ENCODE measurements at regions not wholly inside any gene's neighbourhood (a gene's known extent, or its start where the extent isn't known, plus 50 kb on each side); places are given as distances from the start of the nearest gene placed in this dataset.
"Not testable (repeated sequence)": the region's sequence is repeated elsewhere in the genome, so short reads cannot be mapped to it uniquely, and the experiment has no call there.

GRCh38 chr13:97881556-97881955, 71.9 kb upstream of the IPO5 start:
- no peak for DNase-seq

DNA sequence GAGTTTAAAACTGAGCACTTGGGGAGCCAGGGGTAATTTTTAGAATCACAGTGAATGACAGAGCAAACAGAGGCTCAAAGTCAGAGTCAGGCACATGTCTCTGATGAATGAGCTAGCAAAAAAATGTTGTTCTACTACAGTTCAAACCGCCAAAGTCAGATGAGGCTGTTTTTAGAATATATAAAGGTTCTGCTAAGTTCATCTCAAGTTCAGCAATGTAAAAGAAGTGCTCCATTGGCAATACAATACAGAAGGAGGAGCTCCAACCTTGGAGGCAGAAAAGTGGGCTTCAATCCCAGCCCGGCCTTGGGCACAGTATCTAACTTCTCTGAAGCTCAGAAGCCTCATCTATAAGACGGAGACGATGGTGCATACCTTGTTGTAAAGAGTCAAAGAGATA, 70.1 kb upstream of the IPO5 start:
- DNase-seq: no peak

DNA sequence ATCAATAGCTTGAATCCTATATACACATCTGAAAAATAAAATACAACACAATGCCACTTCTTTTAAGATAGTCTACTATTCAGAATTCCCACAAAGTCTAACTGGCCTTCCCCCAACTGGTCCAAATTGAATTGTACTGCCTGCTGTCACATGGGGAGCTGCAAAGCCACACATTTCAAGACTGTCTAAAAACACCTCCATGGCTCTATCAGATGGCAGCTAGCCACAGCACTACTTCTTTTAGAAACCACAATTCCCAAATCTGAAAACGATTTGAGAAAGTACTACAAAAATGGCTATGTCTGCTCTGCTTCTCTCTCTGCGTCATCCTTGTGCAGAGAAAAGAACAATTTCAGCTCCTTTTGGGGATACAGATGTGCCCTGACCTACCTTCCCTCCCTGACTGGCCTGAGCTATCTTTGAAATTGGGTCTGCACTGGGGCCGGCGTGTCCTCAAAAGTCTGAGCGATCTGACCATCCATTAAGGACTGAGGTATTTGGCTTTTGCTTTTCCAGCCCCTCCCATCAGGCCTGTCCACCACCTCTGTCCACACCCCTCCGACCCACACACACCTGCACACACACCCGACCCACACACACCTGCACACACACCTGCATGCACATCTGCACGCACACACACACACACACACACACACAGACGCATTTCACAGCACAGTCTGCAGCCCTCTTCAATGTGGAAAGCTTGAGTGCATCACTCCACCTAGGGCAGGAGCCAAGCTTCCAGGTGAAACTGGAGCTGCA, 68.6 kb upstream of the IPO5 start:
- DNase-seq: no peak

GRCh38 chr13:97885641-97886040, 67.8 kb upstream of the IPO5 start:
- no peak for DNase-seq

GRCh38 chr13:97889803-97890202, 63.7 kb upstream of the IPO5 start:
- no peak for DNase-seq

DNA sequence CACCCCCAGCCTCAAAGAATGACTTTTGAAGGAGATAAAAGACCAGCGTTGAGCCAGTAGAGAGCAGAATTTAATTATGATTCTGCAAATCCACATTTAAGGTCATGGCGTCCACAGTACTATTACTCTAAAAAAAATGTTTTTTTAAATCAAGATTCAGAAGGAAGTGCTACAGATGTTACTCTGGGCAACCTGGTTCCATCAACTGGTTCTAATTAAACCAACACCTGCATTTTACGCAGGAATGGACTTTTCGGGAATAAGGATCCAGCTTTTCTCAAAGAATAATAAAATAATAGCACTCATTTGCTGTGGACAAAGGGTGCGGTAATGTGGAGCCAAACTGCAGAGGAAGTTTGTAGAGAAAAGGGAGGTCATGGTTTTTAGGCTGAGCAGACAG, 62.9 kb upstream of the IPO5 start:
- DNase-seq: no peak

DNA sequence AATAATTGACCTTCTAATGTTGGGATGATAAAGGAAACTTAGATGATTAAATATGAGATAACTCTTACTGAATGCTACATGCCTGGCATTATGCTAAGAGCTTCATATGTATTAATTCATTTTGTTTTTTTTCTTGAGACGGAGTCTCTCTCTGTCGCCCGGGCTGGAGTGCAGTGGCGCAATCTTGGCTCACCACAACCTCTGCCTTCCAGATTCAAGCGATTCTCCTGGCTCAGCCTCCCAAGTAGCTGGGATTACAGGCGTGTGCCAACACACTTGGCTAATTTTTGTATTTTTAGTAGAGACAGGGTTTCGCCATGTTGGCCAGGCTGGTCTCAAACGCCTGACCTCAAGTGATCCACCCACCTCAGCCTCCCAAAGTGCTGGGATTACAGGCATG, 61.5 kb upstream of the IPO5 start:
- not testable (repeated sequence) for DNase-seq

DNA sequence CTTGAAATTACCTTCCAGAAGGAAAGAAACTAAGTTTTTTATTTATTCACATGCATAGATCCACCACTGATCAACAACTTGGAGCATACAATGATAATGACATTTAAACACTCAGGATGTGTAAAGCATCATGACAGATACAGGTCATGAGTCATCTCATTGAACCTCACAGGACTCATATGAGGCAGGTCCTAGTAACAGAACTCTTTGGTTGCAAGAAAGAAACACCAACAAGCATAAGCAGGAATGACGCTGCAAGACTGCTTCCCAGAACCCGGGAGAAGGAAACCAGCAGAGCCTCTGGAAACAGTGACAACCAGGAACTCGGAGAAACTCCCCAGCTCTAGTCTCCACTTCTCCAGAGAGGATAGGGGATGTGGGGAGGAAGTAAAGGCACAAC, 60.8 kb upstream of the IPO5 start:
- DNase-seq: no peak

DNA sequence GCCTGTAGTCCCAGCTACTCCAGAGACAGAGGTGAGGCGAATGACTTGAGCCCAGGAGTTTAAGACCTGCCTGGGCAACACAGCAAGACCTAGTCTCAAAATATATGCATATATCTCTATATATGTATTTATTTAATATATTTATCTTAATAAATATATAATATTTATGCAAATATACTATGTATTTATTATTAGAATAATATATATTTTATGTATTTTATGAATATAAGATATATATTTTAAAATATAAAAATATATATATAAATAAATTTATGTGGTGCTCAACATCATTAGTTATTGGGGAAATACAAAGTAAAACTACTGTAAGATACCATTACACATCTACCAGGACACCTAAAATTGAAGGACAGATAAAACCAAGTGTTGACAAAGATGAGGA, 58.1 kb upstream of the IPO5 start:
- no peak for DNase-seq

GRCh38 chr13:97896446-97896845, 57.0 kb upstream of the IPO5 start:
- no peak for DNase-seq

GRCh38 chr13:97901716-97902115, 51.8 kb upstream of the IPO5 start:
- DNase-seq: no peak

Measured in stimulated activated CD4-positive, alpha-beta T cell treated with anti-CD3 and anti-CD28 coated beads, Interleukin-2, amount 100 ng/mL, for 24 hours (primary cell).